ENCODE measurements at regions not wholly inside any gene's neighbourhood (a gene's known extent, or its start where the extent isn't known, plus 50 kb on each side); places are given as distances from the start of the nearest gene placed in this dataset.

GRCh38 chr4:127211650-127212560 is 420.9 kb upstream of the INTU start:
- Mint-ChIP-seq H3K4me1 (ENCODE audit: low read depth) (no peaks in the 10 kb centered on the region), H3K36me3 (ENCODE audit: low read depth) (no peaks in the 10 kb centered on the region), H3K27me3 (ENCODE audit: low read depth) (no peaks in the 10 kb centered on the region), H3K9me3 (peaks cover 1% of the 10 kb centered on the region), H3K27ac (no peak overlapping the region), H3K4me3 (no peak overlapping the region)
- intact Hi-C loops (cut with micrococcal nuclease): no loop called here
- no peak for DNase-seq
- CTCF ChIA-PET: interaction anchor here (0.8 kb wide), 1 partner anchor 21 kb away, joined by 3 read pairs; no protein-coding TSS in a partner anchor

GRCh38 chr4:127212701-127213100 is 420.1 kb upstream of the INTU start:
- no peak overlapping the region for H3K4me3 Mint-ChIP-seq
- no peaks in the 10 kb centered on the region for H3K4me1 Mint-ChIP-seq (ENCODE audit: low read depth)
- H3K9me3 Mint-ChIP-seq: peaks cover 1% of the 10 kb centered on the region
- CTCF ChIA-PET: interaction anchor here (0.6 kb wide), 1 partner anchor 603 kb away, joined by 4 read pairs; no protein-coding TSS in a partner anchor
- no peak for DNase-seq
- intact Hi-C loops (cut with micrococcal nuclease): no loop called here
- H3K36me3 Mint-ChIP-seq (ENCODE audit: low read depth): no peaks in the 10 kb centered on the region
- H3K27me3 Mint-ChIP-seq (ENCODE audit: low read depth): no peaks in the 10 kb centered on the region
- no peak overlapping the region for H3K27ac Mint-ChIP-seq

GRCh38 chr4:127214016-127214415 is 418.7 kb upstream of the INTU start:
- no peaks in the 10 kb centered on the region for H3K36me3 Mint-ChIP-seq (ENCODE audit: low read depth)
- intact Hi-C loops (cut with micrococcal nuclease): no loop called here
- H3K27ac Mint-ChIP-seq: no peak overlapping the region
- DNase-seq: no peak
- H3K27me3 Mint-ChIP-seq (ENCODE audit: low read depth): no peaks in the 10 kb centered on the region
- CTCF ChIA-PET: no interaction called here
- no peak overlapping the region for H3K4me3 Mint-ChIP-seq
- peaks cover 9% of the 10 kb centered on the region for H3K9me3 Mint-ChIP-seq
- H3K4me1 Mint-ChIP-seq (ENCODE audit: low read depth): no peaks in the 10 kb centered on the region

GRCh38 chr4:127214931-127215330 is 417.8 kb upstream of the INTU start:
- Mint-ChIP-seq H3K36me3 (ENCODE audit: low read depth) (no peaks in the 10 kb centered on the region), H3K9me3 (peaks cover 11% of the 10 kb centered on the region), H3K4me1 (ENCODE audit: low read depth) (no peaks in the 10 kb centered on the region), H3K4me3 (no peak overlapping the region), H3K27ac (no peak overlapping the region), H3K27me3 (ENCODE audit: low read depth) (no peaks in the 10 kb centered on the region)
- no peak for DNase-seq
- intact Hi-C loops (cut with micrococcal nuclease): no loop called here
- CTCF ChIA-PET: no interaction called here

GRCh38 chr4:127217586-127218229 is 415.0 kb upstream of the INTU start:
- H3K4me3 Mint-ChIP-seq: no peak overlapping the region
- no peak overlapping the region for H3K27ac Mint-ChIP-seq
- H3K27me3 Mint-ChIP-seq (ENCODE audit: low read depth): no peaks in the 10 kb centered on the region
- no peak for DNase-seq
- H3K9me3 Mint-ChIP-seq: peaks cover 13% of the 10 kb centered on the region
- intact Hi-C loops (cut with micrococcal nuclease): no loop called here
- no peaks in the 10 kb centered on the region for H3K36me3 Mint-ChIP-seq (ENCODE audit: low read depth)
- no peaks in the 10 kb centered on the region for H3K4me1 Mint-ChIP-seq (ENCODE audit: low read depth)
- CTCF ChIA-PET: no interaction called here

- Mint-ChIP-seq H3K27ac (no peak overlapping the region), H3K36me3 (ENCODE audit: low read depth) (no peaks in the 10 kb centered on the region), H3K4me3 (no peak overlapping the region), H3K4me1 (ENCODE audit: low read depth) (no peaks in the 10 kb centered on the region), H3K27me3 (ENCODE audit: low read depth) (no peaks in the 10 kb centered on the region), H3K9me3 (peaks cover 13% of the 10 kb centered on the region)
- intact Hi-C loops (cut with micrococcal nuclease): no loop called here
- CTCF ChIA-PET: no interaction called here
- DNase-seq: no peak
Observed at GRCh38 chr4:127219232-127219631, 413.5 kb upstream of the INTU start.

- no peak overlapping the region for H3K27ac Mint-ChIP-seq
- no peaks in the 10 kb centered on the region for H3K4me1 Mint-ChIP-seq (ENCODE audit: low read depth)
- CTCF ChIA-PET: no interaction called here
- no peak overlapping the region for H3K4me3 Mint-ChIP-seq
- intact Hi-C loops (cut with micrococcal nuclease): no loop called here
- DNase-seq: no peak
- H3K36me3 Mint-ChIP-seq (ENCODE audit: low read depth): no peaks in the 10 kb centered on the region
- no peaks in the 10 kb centered on the region for H3K27me3 Mint-ChIP-seq (ENCODE audit: low read depth)
- H3K9me3 Mint-ChIP-seq: peaks cover 10% of the 10 kb centered on the region
Observed at GRCh38 chr4:127224556-127224955, 408.2 kb upstream of the INTU start.

GRCh38 chr4:127229855-127230608 is 402.7 kb upstream of the INTU start:
- H3K9me3 Mint-ChIP-seq: peaks cover 5% of the 10 kb centered on the region
- no peaks in the 10 kb centered on the region for H3K27me3 Mint-ChIP-seq (ENCODE audit: low read depth)
- H3K36me3 Mint-ChIP-seq (ENCODE audit: low read depth): no peaks in the 10 kb centered on the region
- CTCF ChIA-PET: no interaction called here
- H3K4me3 Mint-ChIP-seq: no peak overlapping the region
- intact Hi-C loops (cut with micrococcal nuclease): no loop called here
- no peak overlapping the region for H3K27ac Mint-ChIP-seq
- no peaks in the 10 kb centered on the region for H3K4me1 Mint-ChIP-seq (ENCODE audit: low read depth)
- DNase-seq: no peak

GRCh38 chr4:127236889-127237288 is 395.9 kb upstream of the INTU start:
- H3K27ac Mint-ChIP-seq: no peak overlapping the region
- H3K4me1 Mint-ChIP-seq (ENCODE audit: low read depth): no peaks in the 10 kb centered on the region
- no peak for DNase-seq
- no peaks in the 10 kb centered on the region for H3K27me3 Mint-ChIP-seq (ENCODE audit: low read depth)
- no peaks in the 10 kb centered on the region for H3K36me3 Mint-ChIP-seq (ENCODE audit: low read depth)
- CTCF ChIA-PET: no interaction called here
- H3K4me3 Mint-ChIP-seq: no peak overlapping the region
- intact Hi-C loops (cut with micrococcal nuclease): no loop called here
- H3K9me3 Mint-ChIP-seq: no peaks in the 10 kb centered on the region

- intact Hi-C loops (cut with micrococcal nuclease): no loop called here
- Mint-ChIP-seq H3K4me1 (ENCODE audit: low read depth) (no peaks in the 10 kb centered on the region), H3K27me3 (ENCODE audit: low read depth) (no peaks in the 10 kb centered on the region), H3K36me3 (ENCODE audit: low read depth) (no peaks in the 10 kb centered on the region), H3K4me3 (no peak overlapping the region), H3K9me3 (no peaks in the 10 kb centered on the region), H3K27ac (no peak overlapping the region)
- CTCF ChIA-PET: no interaction called here
- DNase-seq: no peak
Observed at GRCh38 chr4:127237581-127237980, 395.2 kb upstream of the INTU start.

GRCh38 chr4:127238956-127239475 is 393.7 kb upstream of the INTU start:
- H3K36me3 Mint-ChIP-seq (ENCODE audit: low read depth): no peaks in the 10 kb centered on the region
- H3K4me3 Mint-ChIP-seq: no peak overlapping the region
- H3K4me1 Mint-ChIP-seq (ENCODE audit: low read depth): no peaks in the 10 kb centered on the region
- no peak overlapping the region for H3K27ac Mint-ChIP-seq
- H3K27me3 Mint-ChIP-seq (ENCODE audit: low read depth): no peaks in the 10 kb centered on the region
- CTCF ChIA-PET: no interaction called here
- no peaks in the 10 kb centered on the region for H3K9me3 Mint-ChIP-seq
- intact Hi-C loops (cut with micrococcal nuclease): no loop called here
- no peak for DNase-seq

- intact Hi-C loops (cut with micrococcal nuclease): no loop called here
- H3K27ac Mint-ChIP-seq: no peak overlapping the region
- H3K4me1 Mint-ChIP-seq (ENCODE audit: low read depth): no peaks in the 10 kb centered on the region
- H3K4me3 Mint-ChIP-seq: no peak overlapping the region
- no peaks in the 10 kb centered on the region for H3K36me3 Mint-ChIP-seq (ENCODE audit: low read depth)
- CTCF ChIA-PET: no interaction called here
- DNase-seq: no peak
- no peaks in the 10 kb centered on the region for H3K9me3 Mint-ChIP-seq
- no peaks in the 10 kb centered on the region for H3K27me3 Mint-ChIP-seq (ENCODE audit: low read depth)
Observed at GRCh38 chr4:127239902-127240763, 392.6 kb upstream of the INTU start.
